Fibroblast of pulmonary artery (primary cell): ENCODE measurements at regions not wholly inside any gene's neighbourhood (a gene's known extent, or its start where the extent isn't known, plus 50 kb on each side); places are given as distances from the start of the nearest gene placed in this dataset.
"Not testable (repeated sequence)": the region's sequence is repeated elsewhere in the genome, so short reads cannot be mapped to it uniquely, and the experiment has no call there.

Source experiments
- DNase-seq: peaks from one replicate; pipeline ENCODE4 v3.0.0-alpha.2; 2010; ENCODE audit warnings: low read depth
- H3K4me3 ChIP-seq: replicated peaks from 2 replicates; pipeline ENCODE4 v1.5.1; 2011; ENCODE audit warnings: low read depth, mild to moderate bottlenecking, control low read depth, low read length, moderate library complexity
- TF ChIP-seq, protein P1 (sequence below): IDR thresholded peaks from 2 replicates; pipeline ENCODE4 v1.5.1; 2011; ENCODE audit warnings: mild to moderate bottlenecking, control low read depth, low read length, inconsistent platforms; ENCODE audit errors: missing control alignments

DNA sequence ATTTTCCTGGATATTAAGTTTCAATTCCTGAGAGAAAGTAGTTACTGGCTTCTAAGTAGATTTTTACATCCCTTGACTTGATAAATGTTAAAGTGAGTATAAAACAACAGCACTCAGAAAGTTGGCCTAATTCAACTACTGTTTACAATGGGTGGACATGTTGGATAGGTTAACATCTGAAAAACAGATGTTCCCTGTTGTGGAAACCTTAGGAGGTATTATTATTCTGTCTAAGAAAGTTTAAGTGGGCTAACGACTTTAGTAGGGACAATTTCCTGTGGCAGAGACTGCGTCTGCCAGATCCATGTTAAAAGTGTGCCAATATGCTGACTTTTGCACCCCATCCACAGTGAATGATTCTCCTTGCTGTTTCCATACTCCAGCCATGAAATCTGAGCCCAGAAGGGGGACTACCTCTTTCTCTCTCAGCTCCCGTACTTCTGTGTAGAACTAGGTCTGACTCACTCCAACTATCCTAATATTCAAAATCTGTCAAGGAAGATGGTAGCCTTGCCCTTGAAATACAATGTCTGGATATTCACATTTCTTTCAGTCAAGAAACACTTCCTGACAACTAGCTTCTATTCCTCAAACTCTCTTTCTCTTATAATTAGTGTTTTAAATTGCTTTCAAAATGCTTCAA, 327.5 kb upstream of the HNRNPA3 start:
- TF ChIP-seq, protein P1, sequence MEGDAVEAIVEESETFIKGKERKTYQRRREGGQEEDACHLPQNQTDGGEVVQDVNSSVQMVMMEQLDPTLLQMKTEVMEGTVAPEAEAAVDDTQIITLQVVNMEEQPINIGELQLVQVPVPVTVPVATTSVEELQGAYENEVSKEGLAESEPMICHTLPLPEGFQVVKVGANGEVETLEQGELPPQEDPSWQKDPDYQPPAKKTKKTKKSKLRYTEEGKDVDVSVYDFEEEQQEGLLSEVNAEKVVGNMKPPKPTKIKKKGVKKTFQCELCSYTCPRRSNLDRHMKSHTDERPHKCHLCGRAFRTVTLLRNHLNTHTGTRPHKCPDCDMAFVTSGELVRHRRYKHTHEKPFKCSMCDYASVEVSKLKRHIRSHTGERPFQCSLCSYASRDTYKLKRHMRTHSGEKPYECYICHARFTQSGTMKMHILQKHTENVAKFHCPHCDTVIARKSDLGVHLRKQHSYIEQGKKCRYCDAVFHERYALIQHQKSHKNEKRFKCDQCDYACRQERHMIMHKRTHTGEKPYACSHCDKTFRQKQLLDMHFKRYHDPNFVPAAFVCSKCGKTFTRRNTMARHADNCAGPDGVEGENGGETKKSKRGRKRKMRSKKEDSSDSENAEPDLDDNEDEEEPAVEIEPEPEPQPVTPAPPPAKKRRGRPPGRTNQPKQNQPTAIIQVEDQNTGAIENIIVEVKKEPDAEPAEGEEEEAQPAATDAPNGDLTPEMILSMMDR, result no peak

DNA sequence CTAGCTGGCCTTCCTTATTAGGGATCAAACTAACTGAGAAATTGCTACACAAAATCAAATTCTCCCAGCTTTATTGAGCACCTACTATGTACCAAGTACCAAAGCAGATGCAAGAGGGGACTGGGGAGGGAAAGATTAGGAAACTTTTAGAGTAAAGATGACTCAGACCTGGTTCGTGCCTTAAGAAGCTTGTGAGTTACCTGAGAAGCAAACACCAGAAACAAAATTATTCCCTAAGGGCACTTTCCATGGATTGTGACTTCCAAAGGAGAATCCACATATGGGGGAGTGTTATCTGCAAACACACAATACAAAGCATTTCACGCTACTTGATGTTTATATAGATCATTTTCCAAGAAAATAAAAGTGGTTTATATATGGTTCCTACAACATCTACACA, 326.9 kb upstream of the HNRNPA3 start:
- DNase-seq, result no peak

More for the DNA sequence above, 327.5 kb upstream of the HNRNPA3 start:
- DNase-seq, result no peak
- no peak overlapping the region for H3K4me3 ChIP-seq

DNA sequence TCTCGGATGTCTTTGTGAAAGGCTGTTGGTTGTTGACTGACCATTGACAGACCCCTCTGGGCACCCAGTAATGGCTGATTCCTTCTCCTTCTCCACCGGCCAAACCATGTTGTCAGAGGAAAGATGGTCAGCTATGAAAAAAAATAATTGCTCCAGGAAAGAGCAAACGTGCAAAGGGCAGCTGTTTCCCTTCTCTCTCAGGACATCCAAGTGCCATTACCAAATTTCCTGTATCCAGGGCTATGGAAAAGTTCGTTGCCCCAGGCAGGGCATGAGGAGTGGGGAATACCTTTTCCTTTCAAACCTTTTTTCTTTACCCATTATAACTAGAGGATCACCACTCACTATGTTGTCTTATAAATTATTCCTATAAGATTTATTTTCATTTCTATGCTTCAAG, 321.5 kb upstream of the HNRNPA3 start:
- DNase-seq, result no peak
- no peak overlapping the region for H3K4me3 ChIP-seq
- TF ChIP-seq, protein P1, result no peak

More for the DNA sequence above, 326.9 kb upstream of the HNRNPA3 start:
- no peak overlapping the region for H3K4me3 ChIP-seq
- TF ChIP-seq, protein P1, result no peak

DNA sequence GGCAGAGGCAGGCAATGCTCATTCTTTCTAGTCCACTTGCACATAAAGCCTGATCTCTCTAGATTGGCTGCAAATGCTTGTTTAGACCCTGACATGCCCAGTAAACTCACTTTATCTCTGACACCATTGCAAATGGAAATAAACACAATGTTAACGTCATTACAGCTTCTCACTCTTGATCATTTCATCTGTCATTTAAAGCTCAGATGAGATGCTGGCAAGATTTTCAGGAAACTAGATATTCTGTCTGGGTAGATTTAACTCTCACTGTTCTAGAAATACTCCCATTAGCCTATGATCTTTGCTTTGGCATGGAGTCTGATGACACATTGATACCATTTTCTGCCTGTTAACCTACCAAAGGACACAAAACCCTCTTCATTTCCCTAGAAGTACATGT, 320.7 kb upstream of the HNRNPA3 start:
- TF ChIP-seq, protein P1, result no peak
- DNase-seq, result no peak
- no peak overlapping the region for H3K4me3 ChIP-seq

DNA sequence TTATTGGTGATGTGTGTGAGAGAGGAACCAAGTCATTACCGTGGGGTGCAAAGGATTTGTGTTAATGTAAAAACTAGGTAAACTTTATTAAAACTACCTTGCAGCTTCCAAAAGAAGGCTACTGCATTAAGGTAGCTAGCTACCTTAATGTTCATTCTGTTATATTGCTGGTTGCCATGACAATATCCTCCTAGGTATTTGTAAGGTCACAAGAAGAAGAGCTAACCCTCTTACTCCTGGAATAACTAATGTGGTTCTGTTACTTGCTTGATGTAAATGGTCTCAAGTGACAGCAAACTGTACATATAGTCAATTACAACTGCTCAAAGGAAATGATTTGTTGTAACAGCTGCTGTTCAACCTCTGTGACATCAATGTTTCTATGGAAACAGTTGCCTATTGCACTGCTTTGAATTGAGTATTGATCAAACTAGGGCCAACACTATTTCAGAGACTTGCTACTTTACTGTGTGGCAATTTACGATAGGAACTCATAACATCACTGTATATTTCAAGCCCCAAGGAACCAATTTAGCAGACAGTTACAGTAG, 319.8 kb upstream of the HNRNPA3 start:
- no peak overlapping the region for H3K4me3 ChIP-seq
- TF ChIP-seq, protein P1, result no peak
- DNase-seq, result no peak

DNA sequence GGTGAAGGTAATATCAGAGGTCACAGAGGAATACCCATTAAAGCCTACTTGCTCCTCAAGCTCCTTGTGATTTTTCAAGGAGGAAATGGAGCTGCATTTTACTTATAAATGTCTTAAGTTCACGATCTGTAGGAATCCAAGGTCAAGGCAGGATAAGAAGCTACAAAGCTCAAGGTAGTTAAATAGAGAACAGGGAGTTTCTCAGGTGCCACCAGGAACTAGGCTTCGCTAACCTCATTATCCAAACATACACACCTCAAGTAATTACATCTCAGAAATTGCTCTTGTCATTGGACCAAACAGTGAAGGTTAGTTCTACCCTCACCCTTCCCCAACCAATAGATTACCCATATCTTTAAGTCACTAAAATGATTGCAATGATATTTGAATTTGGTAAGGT, 317.4 kb upstream of the HNRNPA3 start:
- H3K4me3 ChIP-seq, result no peak overlapping the region
- TF ChIP-seq, protein P1, result no peak
- DNase-seq, result no peak

DNA sequence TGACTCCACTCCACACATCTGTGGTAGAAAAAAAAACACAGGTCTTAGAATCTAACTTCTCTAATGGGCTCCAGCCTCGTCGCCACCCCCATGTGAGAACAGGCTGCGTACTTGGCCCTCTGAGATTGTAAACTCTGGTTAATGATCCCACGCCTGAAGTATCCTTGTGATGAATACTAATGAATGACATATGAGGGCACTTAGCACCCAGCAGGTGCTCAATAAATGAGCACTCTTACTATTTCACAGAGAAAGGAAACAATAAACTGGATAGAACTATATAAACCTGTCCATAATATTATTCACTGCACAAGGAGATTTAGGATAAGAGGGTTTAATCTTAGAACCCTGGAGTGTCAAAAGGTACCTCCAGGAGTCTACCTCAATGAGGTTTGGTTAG, 310.1 kb upstream of the HNRNPA3 start:
- TF ChIP-seq, protein P1, result no peak
- no peak overlapping the region for H3K4me3 ChIP-seq
- DNase-seq, result no peak

DNA sequence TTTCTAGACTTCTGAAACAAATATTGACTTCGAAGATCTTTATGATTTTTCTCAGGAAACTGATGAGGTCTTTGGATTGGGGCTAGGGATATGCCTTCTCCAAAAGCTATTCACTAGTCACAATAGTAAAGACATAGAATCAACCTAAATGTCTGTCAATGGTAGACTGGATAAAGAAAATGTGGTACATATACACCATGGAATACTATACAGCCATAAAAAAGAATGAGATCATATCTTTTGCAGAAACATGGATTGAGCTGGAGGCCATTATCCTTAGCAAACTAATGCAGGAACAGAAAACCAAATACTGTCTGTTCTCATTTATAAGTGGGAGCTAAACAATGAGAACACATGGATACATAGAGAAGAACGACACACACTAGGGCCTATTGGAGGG, 308.5 kb upstream of the HNRNPA3 start:
- DNase-seq, H3K4me3 ChIP-seq: not testable (repeated sequence)
